GM12873 (cell line): ENCODE measurements at regions not wholly inside any gene's neighbourhood (a gene's known extent, or its start where the extent isn't known, plus 50 kb on each side); places are given as distances from the start of the nearest gene placed in this dataset.

Experiments used
- CTCF ChIP-seq: IDR thresholded peaks from 2 replicates; pipeline ENCODE4 v1.5.1; 2012; ENCODE audit warnings: low read depth, mild to moderate bottlenecking, moderate library complexity, low read length, control low read depth; ENCODE audit not compliant: insufficient read depth; ENCODE audit errors: missing control alignments

GRCh38 chr3:72004749-72005292 lies 219.9 kb upstream of the PROK2 start:
- no peak for TF ChIP-seq CTCF

GRCh38 chr3:72003936-72004335 lies 219.0 kb upstream of the PROK2 start:
- no peak for TF ChIP-seq CTCF

- TF ChIP-seq CTCF, result no peak
These were observed 216.8 kb upstream of the PROK2 start for GRCh38 chr3:72001758-72002157.

- no peak for TF ChIP-seq CTCF
These were observed 214.2 kb upstream of the PROK2 start for GRCh38 chr3:71998995-71999673.

GRCh38 chr3:71997066-71997653 lies 212.2 kb upstream of the PROK2 start:
- no peak for TF ChIP-seq CTCF

- TF ChIP-seq CTCF, result no peak
These were observed 210.0 kb upstream of the PROK2 start for GRCh38 chr3:71994906-71995305.

GRCh38 chr3:71994203-71994602 lies 209.3 kb upstream of the PROK2 start:
- TF ChIP-seq CTCF, result no peak
